ENCODE measurements at regions not wholly inside any gene's neighbourhood (a gene's known extent, or its start where the extent isn't known, plus 50 kb on each side); places are given as distances from the start of the nearest gene placed in this dataset.

- no peak overlapping the region for H3K4me3 ChIP-seq
- H3K36me3 ChIP-seq, result no peaks in the 10 kb centered on the region
- no peak overlapping the region for H3K27ac ChIP-seq
- ATAC-seq (ENCODE audit: low FRiP score in 2 of 2) (no peak), DNase-seq (no peak)
- WGBS, 2 donors, result 94 to 97% methylated on average over 12 of the region's 12 CpGs
- H3K4me1 ChIP-seq, result no peaks in the 10 kb centered on the region
- H3K9me3 ChIP-seq, result no peaks in the 10 kb centered on the region
- TF ChIP-seq EP300 (IDR thresholded peaks at IDR 0.05) (no peak), POLR2A (IDR thresholded peaks at IDR 0.05) (no peak), POLR2AphosphoS5 (IDR thresholded peaks at IDR 0.05) (no peak), CTCF (IDR thresholded peaks at IDR 0.05) (no peak)
- H3K27me3 ChIP-seq, result no peaks in the 10 kb centered on the region
Measured at GRCh38 chr2:15803543-15804245, 136.7 kb upstream of the MYCN start.

- no peaks in the 10 kb centered on the region for H3K36me3 ChIP-seq
- no peak for DNase-seq
- no peak overlapping the region for H3K27ac ChIP-seq
- H3K9me3 ChIP-seq, result no peaks in the 10 kb centered on the region
- H3K27me3 ChIP-seq, result no peaks in the 10 kb centered on the region
- no peaks in the 10 kb centered on the region for H3K4me1 ChIP-seq
- TF ChIP-seq POLR2AphosphoS5 (IDR thresholded peaks at IDR 0.05), result no peak
- no peak for TF ChIP-seq POLR2A (IDR thresholded peaks at IDR 0.05)
- no peak for TF ChIP-seq EP300 (IDR thresholded peaks at IDR 0.05)
- no peak for TF ChIP-seq CTCF (IDR thresholded peaks at IDR 0.05)
- H3K4me3 ChIP-seq, result no peak overlapping the region
- whole genome bisulfite sequencing, 2 donors, result 86 to 91% methylated on average over 1 of the region's 1 CpG
- ATAC-seq (ENCODE audit: low FRiP score in 2 of 2), result no peak
Measured at GRCh38 chr2:15804246-15804619, 136.1 kb upstream of the MYCN start.

- Histone ChIP-seq H3K27me3 (no peaks in the 10 kb centered on the region), H3K9me3 (no peaks in the 10 kb centered on the region), H3K4me3 (no peak overlapping the region), H3K36me3 (no peaks in the 10 kb centered on the region), H3K27ac (no peak overlapping the region), H3K4me1 (no peaks in the 10 kb centered on the region)
- ATAC-seq (ENCODE audit: low FRiP score in 2 of 2), result no peak
- TF ChIP-seq POLR2AphosphoS5 (IDR thresholded peaks at IDR 0.05) (no peak), POLR2A (IDR thresholded peaks at IDR 0.05) (no peak), CTCF (IDR thresholded peaks at IDR 0.05) (no peak), EP300 (IDR thresholded peaks at IDR 0.05) (no peak)
- WGBS, 2 donors, result 91 to 94% methylated on average over 2 of the region's 2 CpGs
- DNase-seq, result no peak
Measured at GRCh38 chr2:15804691-15805090, 135.7 kb upstream of the MYCN start.

- WGBS, 2 donors, result 94 to 100% methylated on average over 2 of the region's 2 CpGs
- ATAC-seq (ENCODE audit: low FRiP score in 2 of 2), result no peak
- Histone ChIP-seq H3K4me3 (no peak overlapping the region), H3K27ac (no peak overlapping the region), H3K36me3 (no peaks in the 10 kb centered on the region), H3K27me3 (no peaks in the 10 kb centered on the region), H3K9me3 (no peaks in the 10 kb centered on the region), H3K4me1 (no peaks in the 10 kb centered on the region)
- no peak for TF ChIP-seq EP300 (IDR thresholded peaks at IDR 0.05)
- no peak for DNase-seq
Measured at GRCh38 chr2:15805206-15805605, 135.1 kb upstream of the MYCN start.

- H3K4me3 ChIP-seq, result no peak overlapping the region
- no peaks in the 10 kb centered on the region for H3K27me3 ChIP-seq
- 89 to 93% methylated on average over 4 of the region's 4 CpGs for WGBS, 2 donors
- H3K4me1 ChIP-seq, result no peaks in the 10 kb centered on the region
- no peak for ATAC-seq (ENCODE audit: low FRiP score in 2 of 2)
- DNase-seq, result no peak
- H3K9me3 ChIP-seq, result no peaks in the 10 kb centered on the region
- H3K36me3 ChIP-seq, result no peaks in the 10 kb centered on the region
- no peak overlapping the region for H3K27ac ChIP-seq
- TF ChIP-seq POLR2AphosphoS5 (IDR thresholded peaks at IDR 0.05) (no peak), POLR2A (IDR thresholded peaks at IDR 0.05) (no peak), CTCF (IDR thresholded peaks at IDR 0.05) (no peak), EP300 (IDR thresholded peaks at IDR 0.05) (no peak)
Measured at GRCh38 chr2:15805772-15806171, 134.6 kb upstream of the MYCN start.
